Psoas muscle (tissue), 7 donors: ENCODE measurements at regions not wholly inside any gene's neighbourhood (a gene's known extent, or its start where the extent isn't known, plus 50 kb on each side); places are given as distances from the start of the nearest gene placed in this dataset.

Experiments used
- ATAC-seq, 4 donors: fragments of 200-7000 bp; cut with Tn5 transposase; one replicate each; pipeline ENCODE4 v1.9.1; 2020; ENCODE audit warnings: moderate library complexity in 3 of 4, mild to moderate bottlenecking in 2 of 4
- DNase-seq, 2 donors: peaks; one replicate each; pipeline ENCODE4 v3.0.0-alpha.2; 2020
- H3K27ac ChIP-seq: fragments of 200-600 bp; one replicate; pipeline ENCODE4 v1.8.0; 2022
- H3K27me3 ChIP-seq, 3 donors: fragments of 200-600 bp in 1 of 3; one replicate each; pipeline versions ENCODE4 v1.6.1 to v1.8.0; 2013 to 2022; ENCODE audit warnings: low read length in 2 of 3, mild to moderate bottlenecking in 2 of 3, moderate library complexity in 1 of 3; ENCODE audit not compliant: insufficient read depth in 3 of 3
- H3K36me3 ChIP-seq, 2 donors: fragments of 200-600 bp in 1 of 2; one replicate each; pipeline versions ENCODE4 v1.6.1 to v1.8.0; 2013 to 2022; ENCODE audit warnings: low read depth in 1 of 2, mild to moderate bottlenecking in 1 of 2, moderate library complexity in 1 of 2; ENCODE audit not compliant: insufficient read depth in 1 of 2
- H3K4me1 ChIP-seq: fragments of 200-600 bp; one replicate; pipeline ENCODE4 v1.8.0; 2022
- H3K4me3 ChIP-seq: fragments of 200-600 bp; one replicate; pipeline ENCODE4 v1.8.0; 2022; ENCODE audit warnings: mild to moderate bottlenecking
- H3K9me3 ChIP-seq: fragments of 200-600 bp; one replicate; pipeline ENCODE4 v1.8.0; 2022
- WGBS, 3 donors: extraction: QIAGEN DNeasy Blood & Tissue Kit; methylation state at CpG; one replicate each; pipeline versions ENCODE4 v1.1.6 to v1.1.7; 2013; 5-methylcytosine and 5-hydroxymethylcytosine counted together
- intact Hi-C, 2 donors: fragments of 100-400 bp; cut with DNase I; formaldehyde crosslinking; loops; one replicate each; pipeline versions ENCODE4 v1.11.0 to v1.14.2; 2022
- TF ChIP-seq, protein P1 (sequence below): fragments of 200-600 bp; IDR thresholded peaks from one replicate; pipeline ENCODE4 v1.8.0; 2022; ENCODE audit warnings: antibody characterized with exemption
- donor health status: healthy with polysubstance abuse.
- donor health status: DM: no; HTN: no; CAD: no; lungs with moderate emphysema.
- donor health status: Bipolar disorder and iron deficiency.
- donor health status: healthy.
- donor health status: DM: yes; HTN: yes; CAD: no.
- donor health status: DM: no; HTN: no; CAD: no.
- donor health status: DM: yes; HTN: yes; CAD: no.

DNA sequence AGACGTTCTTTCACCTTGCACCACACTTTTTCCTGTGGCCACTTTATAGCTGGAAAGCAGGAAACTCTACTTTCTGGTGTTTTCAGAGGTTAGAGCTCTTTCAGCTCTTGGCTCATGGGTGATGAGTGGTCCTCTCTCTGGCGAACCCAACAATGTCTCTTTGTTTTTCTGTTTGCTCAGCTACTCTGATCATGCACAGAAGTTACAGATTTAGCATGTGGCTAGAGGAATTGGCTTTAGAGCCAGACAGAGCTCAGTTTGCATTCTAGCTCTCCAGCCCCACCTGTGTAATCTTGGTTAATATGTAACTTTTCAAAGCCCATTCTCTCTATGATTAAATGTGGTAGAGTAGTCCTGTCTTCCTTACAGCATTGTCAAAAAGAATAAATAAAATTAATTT lies 225.2 kb downstream of the HAPSTR1 start:
- H3K36me3 ChIP-seq: no peaks in the 10 kb centered on the region
- no peak overlapping the region for H3K27ac ChIP-seq
- no peaks in the 10 kb centered on the region for H3K27me3 ChIP-seq
- no peaks in the 10 kb centered on the region for H3K4me1 ChIP-seq
- no peak for DNase-seq
- 52 to 67% (median 55%) methylated on average over 2 of the region's 2 CpGs for WGBS, 3 donors
- peaks cover 4% of the 10 kb centered on the region for H3K9me3 ChIP-seq
- intact Hi-C loops: no loop called here
- H3K4me3 ChIP-seq: no peak overlapping the region
- TF ChIP-seq, protein P1, sequence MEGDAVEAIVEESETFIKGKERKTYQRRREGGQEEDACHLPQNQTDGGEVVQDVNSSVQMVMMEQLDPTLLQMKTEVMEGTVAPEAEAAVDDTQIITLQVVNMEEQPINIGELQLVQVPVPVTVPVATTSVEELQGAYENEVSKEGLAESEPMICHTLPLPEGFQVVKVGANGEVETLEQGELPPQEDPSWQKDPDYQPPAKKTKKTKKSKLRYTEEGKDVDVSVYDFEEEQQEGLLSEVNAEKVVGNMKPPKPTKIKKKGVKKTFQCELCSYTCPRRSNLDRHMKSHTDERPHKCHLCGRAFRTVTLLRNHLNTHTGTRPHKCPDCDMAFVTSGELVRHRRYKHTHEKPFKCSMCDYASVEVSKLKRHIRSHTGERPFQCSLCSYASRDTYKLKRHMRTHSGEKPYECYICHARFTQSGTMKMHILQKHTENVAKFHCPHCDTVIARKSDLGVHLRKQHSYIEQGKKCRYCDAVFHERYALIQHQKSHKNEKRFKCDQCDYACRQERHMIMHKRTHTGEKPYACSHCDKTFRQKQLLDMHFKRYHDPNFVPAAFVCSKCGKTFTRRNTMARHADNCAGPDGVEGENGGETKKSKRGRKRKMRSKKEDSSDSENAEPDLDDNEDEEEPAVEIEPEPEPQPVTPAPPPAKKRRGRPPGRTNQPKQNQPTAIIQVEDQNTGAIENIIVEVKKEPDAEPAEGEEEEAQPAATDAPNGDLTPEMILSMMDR: no peak
- ATAC-seq: no peak

DNA sequence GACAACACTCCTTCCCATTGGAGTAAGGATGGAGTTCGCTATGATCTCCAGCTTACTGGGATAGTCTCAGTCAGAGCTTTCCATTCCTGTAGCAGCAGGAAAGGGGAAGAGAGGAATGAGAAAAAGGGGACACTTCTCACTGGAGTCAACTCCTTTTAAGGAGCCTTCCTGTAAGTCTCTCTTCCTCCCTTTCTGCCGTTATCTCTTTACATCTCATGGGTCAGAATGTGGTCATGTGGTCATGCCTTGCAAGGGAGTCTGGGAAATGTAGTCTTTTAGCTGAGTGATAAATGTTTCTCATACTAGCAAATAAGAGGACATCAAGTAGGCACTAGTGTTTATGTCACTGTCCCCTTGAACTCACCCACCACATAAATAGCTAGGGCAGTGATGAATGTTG lies 227.3 kb downstream of the HAPSTR1 start:
- Histone ChIP-seq H3K36me3 (no peaks in the 10 kb centered on the region), H3K27ac (no peak overlapping the region), H3K4me1 (no peaks in the 10 kb centered on the region), H3K9me3 (peaks cover 4% of the 10 kb centered on the region), H3K4me3 (no peak overlapping the region), H3K27me3 (no peaks in the 10 kb centered on the region)
- TF ChIP-seq, protein P1: no peak
- ATAC-seq (no peak), DNase-seq (no peak)
- intact Hi-C loops: no loop called here
- WGBS, 3 donors: 58 to 65% (median 61%) methylated on average over 2 of the region's 2 CpGs

DNA sequence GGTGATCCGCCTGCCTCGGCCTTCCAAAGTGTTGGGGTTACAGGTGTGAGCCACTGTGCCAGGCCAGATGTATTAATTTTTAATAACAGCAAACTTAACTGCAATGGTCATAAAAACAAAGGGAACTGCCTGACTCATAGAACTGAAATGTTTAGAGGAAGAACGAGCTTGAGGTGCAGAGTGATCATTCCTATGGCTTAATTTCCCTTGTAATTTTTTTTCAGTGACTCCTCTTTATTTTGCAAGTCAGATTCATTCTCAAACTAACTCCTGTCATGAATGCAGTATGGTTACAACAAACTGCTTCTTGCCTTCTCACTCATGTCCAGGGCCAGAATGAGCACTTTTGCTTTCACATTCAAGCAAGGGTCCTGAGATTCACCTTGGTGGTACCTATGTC lies 231.3 kb downstream of the HAPSTR1 start:
- H3K4me1 ChIP-seq: no peaks in the 10 kb centered on the region
- H3K4me3 ChIP-seq: no peak overlapping the region
- no peaks in the 10 kb centered on the region for H3K36me3 ChIP-seq
- DNase-seq (no peak), ATAC-seq (no peak)
- intact Hi-C loops: no loop called here
- H3K27me3 ChIP-seq: peaks cover 0 to 2% (median 0%) of the 10 kb centered on the region in 3 donors
- H3K9me3 ChIP-seq: no peaks in the 10 kb centered on the region
- 60 to 69% (median 65%) methylated on average over 3 of the region's 3 CpGs for WGBS, 3 donors
- TF ChIP-seq, protein P1: no peak
- H3K27ac ChIP-seq: no peak overlapping the region

DNA sequence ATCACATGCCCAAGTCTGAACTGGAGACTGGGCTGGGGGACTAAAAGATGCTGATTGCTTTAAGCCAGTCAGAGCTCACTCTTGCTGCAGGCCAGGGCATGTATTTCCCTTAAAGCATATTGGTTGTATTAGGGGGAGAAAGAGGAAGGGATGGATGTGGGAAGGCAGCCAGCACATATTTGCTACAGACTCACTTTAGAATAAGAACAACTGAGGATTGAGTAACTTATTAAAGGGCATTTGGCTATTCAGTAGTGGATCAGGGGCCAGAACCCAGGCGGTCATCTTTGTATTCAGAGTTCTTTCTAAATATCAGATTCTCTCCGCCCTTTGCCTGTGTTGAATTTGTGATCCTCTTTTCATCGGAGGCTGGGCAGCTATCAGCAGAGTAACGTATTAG lies 231.7 kb downstream of the HAPSTR1 start:
- peaks cover 0 to 2% (median 0%) of the 10 kb centered on the region in 3 donors for H3K27me3 ChIP-seq
- H3K4me3 ChIP-seq: no peak overlapping the region
- 57 to 65% (median 63%) methylated on average over 4 of the region's 4 CpGs for WGBS, 3 donors
- no peaks in the 10 kb centered on the region for H3K36me3 ChIP-seq
- intact Hi-C loops: no loop called here
- DNase-seq (no peak), ATAC-seq (no peak)
- TF ChIP-seq, protein P1: no peak
- H3K9me3 ChIP-seq: no peaks in the 10 kb centered on the region
- H3K27ac ChIP-seq: no peak overlapping the region
- no peaks in the 10 kb centered on the region for H3K4me1 ChIP-seq

DNA sequence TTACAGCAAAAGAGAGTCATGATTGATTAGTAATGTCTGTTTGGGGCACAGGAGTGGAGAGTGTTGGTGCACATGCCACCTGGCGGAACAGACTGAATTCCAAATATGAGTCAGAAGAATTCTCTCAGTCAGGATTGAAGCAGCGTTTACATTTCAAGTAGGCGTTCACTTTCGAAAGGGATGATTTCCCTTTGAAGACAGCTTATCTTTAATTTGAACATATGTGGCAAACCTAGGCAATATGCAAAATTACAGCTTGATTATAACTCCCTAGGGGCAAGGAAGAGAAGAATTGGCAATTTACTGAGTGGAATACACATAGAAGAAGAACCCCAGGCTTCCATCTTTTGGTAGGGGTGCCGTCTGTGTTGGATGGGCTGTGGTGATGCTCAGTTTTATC lies 235.8 kb downstream of the HAPSTR1 start:
- intact Hi-C loops: no loop called here
- TF ChIP-seq, protein P1: no peak
- Histone ChIP-seq H3K36me3 (no peaks in the 10 kb centered on the region), H3K9me3 (no peaks in the 10 kb centered on the region), H3K4me1 (no peaks in the 10 kb centered on the region), H3K27ac (no peak overlapping the region), H3K27me3 (peaks cover 0 to 2% (median 0%) of the 10 kb centered on the region in 3 donors), H3K4me3 (no peak overlapping the region)
- no peak for DNase-seq
- 83 to 88% (median 87%) methylated on average over 5 of the region's 5 CpGs for WGBS, 3 donors
- no peak for ATAC-seq
